ENCODE measurements at regions not wholly inside any gene's neighbourhood (a gene's known extent, or its start where the extent isn't known, plus 50 kb on each side); places are given as distances from the start of the nearest gene placed in this dataset.

DNA sequence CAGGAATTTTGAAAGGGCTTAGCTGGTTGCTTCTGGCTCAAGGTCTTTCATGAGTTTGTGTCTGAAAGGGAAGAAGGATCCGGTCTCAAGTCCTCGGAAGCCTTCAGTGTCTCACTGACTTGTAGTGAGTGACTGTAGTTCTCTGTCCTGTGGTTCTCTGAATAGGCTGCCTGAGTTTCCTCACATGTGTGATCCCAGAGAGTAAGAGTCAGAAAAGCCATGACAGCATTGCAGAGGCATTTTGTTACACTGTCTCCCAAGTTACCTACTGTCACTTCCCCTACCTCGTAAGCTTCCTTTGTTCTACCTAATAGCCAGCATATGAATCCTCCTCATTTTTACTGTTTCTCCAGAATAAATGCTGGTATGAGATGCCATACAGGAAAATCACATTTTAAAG lies 709.1 kb upstream of the CHAC2 start:
- Histone ChIP-seq H3K4me3 (ENCODE audit: low read depth, low read length, poor library complexity, severe bottlenecking) (no peak overlapping the region), H3K27me3 (replicated peaks; ENCODE audit: insufficient read depth, low read depth, low read length, poor library complexity) (no peaks in the 10 kb centered on the region), H3K9me3 (ENCODE audit: low read depth, low read length, poor library complexity, severe bottlenecking) (no peaks in the 10 kb centered on the region), H3K36me3 (ENCODE audit: insufficient read depth, low read length, poor library complexity, severe bottlenecking) (no peaks in the 10 kb centered on the region), H3K27ac (ENCODE audit: low read depth, low read length, poor library complexity, severe bottlenecking) (no peak overlapping the region), H3K4me1 (ENCODE audit: insufficient read depth, low read length, poor library complexity, severe bottlenecking) (no peaks in the 10 kb centered on the region)
- intact Hi-C loops (cut with micrococcal nuclease; ENCODE audit: unreplicated experiment) = no loop called here
- no TSS peak for BruUV-seq (replicated peaks)
- DNase-seq (ENCODE audit: low spot score) = no peak
- ChIA-PET POLR2A (ENCODE audit: low non-redundant PET) (no interaction called here), CTCF (no interaction called here)
- no peak for TF ChIP-seq EZH2 (IDR thresholded peaks at IDR 0.05; ENCODE audit: borderline replicate concordance, low read depth, low read length, poor library complexity, severe bottlenecking)
- TF ChIP-seq, protein P1, sequence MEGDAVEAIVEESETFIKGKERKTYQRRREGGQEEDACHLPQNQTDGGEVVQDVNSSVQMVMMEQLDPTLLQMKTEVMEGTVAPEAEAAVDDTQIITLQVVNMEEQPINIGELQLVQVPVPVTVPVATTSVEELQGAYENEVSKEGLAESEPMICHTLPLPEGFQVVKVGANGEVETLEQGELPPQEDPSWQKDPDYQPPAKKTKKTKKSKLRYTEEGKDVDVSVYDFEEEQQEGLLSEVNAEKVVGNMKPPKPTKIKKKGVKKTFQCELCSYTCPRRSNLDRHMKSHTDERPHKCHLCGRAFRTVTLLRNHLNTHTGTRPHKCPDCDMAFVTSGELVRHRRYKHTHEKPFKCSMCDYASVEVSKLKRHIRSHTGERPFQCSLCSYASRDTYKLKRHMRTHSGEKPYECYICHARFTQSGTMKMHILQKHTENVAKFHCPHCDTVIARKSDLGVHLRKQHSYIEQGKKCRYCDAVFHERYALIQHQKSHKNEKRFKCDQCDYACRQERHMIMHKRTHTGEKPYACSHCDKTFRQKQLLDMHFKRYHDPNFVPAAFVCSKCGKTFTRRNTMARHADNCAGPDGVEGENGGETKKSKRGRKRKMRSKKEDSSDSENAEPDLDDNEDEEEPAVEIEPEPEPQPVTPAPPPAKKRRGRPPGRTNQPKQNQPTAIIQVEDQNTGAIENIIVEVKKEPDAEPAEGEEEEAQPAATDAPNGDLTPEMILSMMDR (conservative IDR thresholded peaks at IDR 0.05; ENCODE audit: low read depth, low read length) = no peak

DNA sequence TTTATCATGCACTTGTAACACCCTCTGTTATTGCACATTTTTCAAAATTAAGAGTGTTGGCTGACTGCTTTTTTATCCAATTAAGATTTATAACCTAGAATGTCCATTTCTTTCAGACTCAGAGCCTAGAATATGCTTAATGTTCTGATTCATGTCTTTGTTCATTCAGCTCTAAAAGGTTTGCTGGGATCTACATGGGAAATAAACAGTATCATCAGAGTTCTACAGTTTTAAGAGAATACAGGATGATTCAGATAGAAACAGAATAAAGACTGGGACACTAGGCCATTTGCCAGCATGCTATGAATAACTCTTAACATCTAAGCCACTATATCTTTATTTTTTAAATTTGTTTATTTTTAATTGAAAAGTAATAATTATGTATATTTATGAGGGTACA lies 713.7 kb upstream of the CHAC2 start:
- intact Hi-C loops (cut with micrococcal nuclease; ENCODE audit: unreplicated experiment) = no loop called here
- POLR2A ChIA-PET (ENCODE audit: low non-redundant PET) = no interaction called here

DNA sequence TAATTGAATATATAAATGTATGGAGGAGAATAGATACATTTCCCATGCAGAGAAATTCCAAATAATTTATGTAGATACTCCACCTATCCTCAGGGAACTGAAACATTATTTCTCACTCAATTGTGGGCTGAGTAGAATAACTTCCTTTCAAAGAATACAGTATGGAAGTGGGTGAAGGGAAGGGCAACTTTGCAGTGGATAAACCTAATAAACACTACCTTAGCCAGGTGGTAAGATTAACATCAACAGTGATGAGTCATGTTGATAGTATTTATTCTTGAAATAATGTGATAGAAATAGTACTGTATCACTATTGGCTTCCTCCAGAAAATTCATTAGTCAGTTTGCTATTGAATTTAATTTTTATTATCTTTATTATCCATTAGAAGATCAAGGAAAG lies 716.4 kb upstream of the CHAC2 start:
- TF ChIP-seq, protein P1 (conservative IDR thresholded peaks at IDR 0.05; ENCODE audit: low read depth, low read length) = no peak
- TF ChIP-seq EZH2 (IDR thresholded peaks at IDR 0.05; ENCODE audit: borderline replicate concordance, low read depth, low read length, poor library complexity, severe bottlenecking) = no peak
- Histone ChIP-seq H3K9me3 (ENCODE audit: low read depth, low read length, poor library complexity, severe bottlenecking) (no peaks in the 10 kb centered on the region), H3K4me1 (ENCODE audit: insufficient read depth, low read length, poor library complexity, severe bottlenecking) (no peaks in the 10 kb centered on the region), H3K36me3 (ENCODE audit: insufficient read depth, low read length, poor library complexity, severe bottlenecking) (no peaks in the 10 kb centered on the region), H3K27me3 (replicated peaks; ENCODE audit: insufficient read depth, low read depth, low read length, poor library complexity) (no peaks in the 10 kb centered on the region), H3K27ac (ENCODE audit: low read depth, low read length, poor library complexity, severe bottlenecking) (no peak overlapping the region), H3K4me3 (ENCODE audit: low read depth, low read length, poor library complexity, severe bottlenecking) (no peak overlapping the region)
- no TSS peak for BruUV-seq (replicated peaks)
- DNase-seq (ENCODE audit: low spot score) = no peak
- CTCF ChIA-PET = no interaction called here
- POLR2A ChIA-PET (ENCODE audit: low non-redundant PET) = no interaction called here
- intact Hi-C loops (cut with micrococcal nuclease; ENCODE audit: unreplicated experiment) = no loop called here

More for the DNA sequence above, 713.7 kb upstream of the CHAC2 start:
- H3K4me1 ChIP-seq (ENCODE audit: insufficient read depth, low read length, poor library complexity, severe bottlenecking) = no peaks in the 10 kb centered on the region
- H3K27ac ChIP-seq (ENCODE audit: low read depth, low read length, poor library complexity, severe bottlenecking) = no peak overlapping the region
- TF ChIP-seq, protein P1 (conservative IDR thresholded peaks at IDR 0.05; ENCODE audit: low read depth, low read length) = no peak
- TF ChIP-seq EZH2 (IDR thresholded peaks at IDR 0.05; ENCODE audit: borderline replicate concordance, low read depth, low read length, poor library complexity, severe bottlenecking) = no peak
- H3K36me3 ChIP-seq (ENCODE audit: insufficient read depth, low read length, poor library complexity, severe bottlenecking) = no peaks in the 10 kb centered on the region
- no peak for DNase-seq (ENCODE audit: low spot score)
- CTCF ChIA-PET = no interaction called here
- no peaks in the 10 kb centered on the region for H3K9me3 ChIP-seq (ENCODE audit: low read depth, low read length, poor library complexity, severe bottlenecking)
- no peak overlapping the region for H3K4me3 ChIP-seq (ENCODE audit: low read depth, low read length, poor library complexity, severe bottlenecking)
- BruUV-seq (replicated peaks) = no TSS peak
- no peaks in the 10 kb centered on the region for H3K27me3 ChIP-seq (replicated peaks; ENCODE audit: insufficient read depth, low read depth, low read length, poor library complexity)
